HG03064 (cell line): ENCODE measurements at regions not wholly inside any gene's neighbourhood (a gene's known extent, or its start where the extent isn't known, plus 50 kb on each side); places are given as distances from the start of the nearest gene placed in this dataset.
A peak's percentile ranks its signal among the peaks of the same experiment; 100 is the strongest.
"Not testable (repeated sequence)": the region's sequence is repeated elsewhere in the genome, so short reads cannot be mapped to it uniquely, and the experiment has no call there.

Source experiments
- ATAC-seq: cut with Tn5 transposase; IDR thresholded peaks from one replicate; pipeline ENCODE4 v1.9.1; 2021; ENCODE audit warnings: low read depth; ENCODE audit not compliant: unreplicated experiment

DNA sequence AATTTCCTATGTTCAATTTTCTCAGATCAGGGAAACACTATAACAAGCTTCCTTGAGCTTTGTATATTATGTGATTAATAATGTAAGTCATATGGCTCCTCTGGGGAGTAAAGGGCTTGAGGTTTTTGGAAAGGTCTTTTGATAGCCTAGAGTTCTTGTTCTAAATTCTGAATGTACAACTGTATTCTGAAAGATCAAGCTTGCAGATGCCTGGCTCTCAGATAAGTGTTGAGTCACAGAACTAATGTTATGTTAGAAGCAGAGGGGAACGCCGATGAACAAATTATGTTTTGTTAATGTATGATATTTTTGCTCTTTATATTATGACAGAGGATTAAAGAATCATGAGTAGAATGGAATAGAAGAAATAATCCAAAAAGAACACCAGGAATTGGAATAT is 170.1 kb downstream of the RPRM start:
- ATAC-seq = no peak

- ATAC-seq = no peak
Observed at GRCh38 chr2:153307223-153307622, 171.3 kb downstream of the RPRM start.

DNA sequence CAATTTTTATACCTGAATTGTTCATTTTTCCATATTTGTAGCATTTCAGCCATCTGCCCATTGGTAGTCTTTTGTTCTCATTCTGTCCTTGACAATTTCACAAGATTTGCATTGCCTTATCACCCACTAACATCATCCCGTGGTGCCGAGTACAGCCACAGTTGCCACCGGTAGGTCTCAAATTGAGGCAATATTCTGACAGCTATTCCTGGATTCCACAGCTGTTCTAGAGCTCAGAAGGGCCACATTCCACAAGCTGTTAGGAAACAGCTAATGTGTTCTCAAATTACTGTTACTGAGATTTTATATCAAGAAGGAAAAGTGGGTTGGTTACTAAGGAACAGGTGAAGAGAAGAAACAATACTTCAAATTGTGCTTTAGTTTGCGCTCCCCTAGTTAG is 178.8 kb downstream of the RPRM start:
- no peak for ATAC-seq

DNA sequence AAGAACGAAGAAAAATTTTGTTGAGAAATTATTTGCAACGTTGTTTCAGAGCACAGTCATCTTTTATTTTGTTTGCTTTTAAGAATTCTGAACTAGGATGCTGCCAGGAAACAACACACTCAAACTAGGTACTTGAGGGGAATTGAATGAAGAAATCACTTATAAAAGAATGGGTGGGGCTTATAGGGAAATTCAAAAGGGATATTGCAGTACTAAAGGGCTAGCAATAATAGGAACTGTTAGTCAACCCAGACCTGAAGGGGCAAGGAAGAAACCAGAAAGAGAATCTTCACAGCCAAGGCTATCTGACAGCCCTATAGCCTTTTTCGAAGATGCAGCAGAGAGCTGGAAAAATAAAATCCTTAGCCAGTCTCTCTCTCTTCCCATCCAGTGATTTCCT is 179.3 kb downstream of the RPRM start:
- ATAC-seq = no peak

DNA sequence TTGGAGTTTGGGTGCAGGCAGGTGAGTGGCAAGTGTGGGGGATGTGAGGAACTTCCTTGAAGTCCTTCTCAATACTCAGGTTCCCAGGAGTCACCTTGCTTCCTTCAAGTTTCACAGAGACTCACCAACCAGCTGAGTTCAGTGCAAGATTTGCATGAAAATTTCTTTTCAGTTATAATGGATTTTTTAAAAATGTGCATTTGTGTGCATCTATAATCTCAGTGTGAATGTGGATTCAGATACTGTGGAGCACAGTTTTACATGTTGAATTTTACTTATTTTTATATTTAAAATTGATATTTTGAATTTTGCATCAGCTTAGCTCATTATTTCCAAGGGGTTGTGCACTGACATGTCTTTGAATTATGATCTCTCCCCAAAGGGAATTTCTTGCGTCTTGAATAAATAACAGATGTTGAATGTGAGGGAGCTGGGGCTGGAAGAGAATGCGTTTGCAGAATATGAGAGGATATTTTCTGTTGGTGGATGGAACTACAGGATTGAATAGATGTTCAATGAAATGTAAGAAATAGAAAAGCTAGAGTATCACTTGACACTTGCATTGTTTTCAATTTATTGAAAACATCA is 184.3 kb downstream of the RPRM start:
- ATAC-seq = no peak

GRCh38 chr2:153291718-153292117 is 186.8 kb downstream of the RPRM start:
- no peak for ATAC-seq

GRCh38 chr2:153287109-153287801 is 191.3 kb downstream of the RPRM start:
- no peak for ATAC-seq

DNA sequence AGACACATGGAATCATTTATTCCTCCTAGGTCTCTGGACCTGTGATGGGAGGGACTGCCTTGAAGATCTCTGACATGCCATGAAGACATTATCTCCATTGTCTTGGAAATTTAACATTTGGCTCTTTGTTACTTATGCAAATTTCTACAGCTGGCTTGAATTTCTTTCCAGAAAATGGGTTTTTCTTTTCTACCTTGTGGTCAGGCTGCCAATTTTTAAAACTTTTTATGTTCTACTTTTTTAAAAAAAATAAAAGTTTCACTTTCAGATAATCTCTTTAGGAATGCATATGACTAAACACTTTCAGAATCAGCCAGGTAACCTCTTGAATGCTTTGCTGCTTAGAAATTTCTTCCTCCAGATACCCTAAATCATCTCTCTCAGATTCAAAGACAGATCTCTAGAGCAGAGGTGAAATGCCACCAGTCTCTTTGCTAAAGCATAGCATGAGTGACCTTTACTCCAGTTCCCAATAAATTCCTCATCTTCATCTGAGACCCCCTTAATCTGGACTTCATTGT is 209.6 kb downstream of the RPRM start:
- ATAC-seq = no peak

DNA sequence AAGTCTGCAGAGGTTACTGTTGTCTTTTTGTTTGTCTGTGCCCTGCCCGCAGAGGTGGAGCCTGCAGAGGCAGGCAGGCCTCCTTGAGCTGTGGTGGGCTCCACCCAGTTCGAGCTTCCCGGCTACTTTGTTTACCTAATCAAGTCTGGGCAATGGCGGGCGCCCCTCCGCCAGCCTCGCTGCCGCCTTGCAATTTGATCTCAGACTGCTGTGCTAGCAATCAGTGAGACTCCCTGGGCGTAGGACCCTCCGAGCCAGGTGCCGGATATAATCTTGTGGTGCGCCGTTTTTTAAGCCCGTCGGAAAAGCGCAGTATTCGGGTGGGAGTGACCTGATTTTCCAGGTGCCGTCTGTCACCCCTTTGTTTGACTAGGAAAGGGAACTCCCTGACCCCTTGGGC is 221.7 kb downstream of the RPRM start:
- ATAC-seq = not testable (repeated sequence)

DNA sequence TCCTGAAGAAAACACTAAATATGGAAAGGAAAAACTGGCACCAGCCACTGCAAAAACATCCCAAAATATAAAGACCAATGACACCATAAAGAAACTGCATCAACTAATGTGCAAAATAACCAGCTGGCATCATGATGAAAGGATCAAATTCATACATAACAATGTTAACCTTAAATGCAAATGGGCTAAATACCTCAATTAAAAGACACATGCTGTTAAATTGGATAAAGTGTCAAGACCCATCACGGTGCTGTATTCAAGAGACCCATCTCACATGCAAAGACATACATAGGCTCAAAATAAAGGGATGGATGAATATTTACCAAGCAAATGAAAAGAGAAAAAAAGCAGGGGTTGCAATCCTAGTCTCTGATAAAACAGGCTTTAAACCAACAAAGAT is 231.9 kb downstream of the RPRM start:
- not testable (repeated sequence) for ATAC-seq

- ATAC-seq = peak; percentile 82
Observed at GRCh38 chr2:153235516-153235915, 243.0 kb downstream of the RPRM start.

GRCh38 chr2:153232464-153232863 is 246.1 kb downstream of the RPRM start:
- no peak for ATAC-seq

DNA sequence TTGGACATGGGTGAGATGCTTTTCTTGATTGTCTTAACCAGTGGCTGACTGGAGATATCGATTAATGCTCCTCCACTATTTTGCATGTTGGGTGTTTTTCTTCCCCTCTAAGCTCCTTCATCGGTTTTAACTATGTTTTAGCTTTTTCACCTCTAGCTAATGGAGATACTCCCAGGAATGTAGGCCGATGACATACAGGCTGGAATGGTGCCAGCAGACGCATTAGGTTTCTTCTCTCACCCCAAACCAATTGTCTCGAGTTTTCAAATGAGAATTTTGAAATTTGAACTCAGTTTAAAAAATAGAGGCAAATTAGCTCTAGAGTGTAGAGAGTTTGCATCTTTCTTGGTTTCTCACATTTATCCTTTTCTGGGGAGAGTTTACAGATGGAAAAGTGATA is 247.6 kb downstream of the RPRM start:
- ATAC-seq = no peak

DNA sequence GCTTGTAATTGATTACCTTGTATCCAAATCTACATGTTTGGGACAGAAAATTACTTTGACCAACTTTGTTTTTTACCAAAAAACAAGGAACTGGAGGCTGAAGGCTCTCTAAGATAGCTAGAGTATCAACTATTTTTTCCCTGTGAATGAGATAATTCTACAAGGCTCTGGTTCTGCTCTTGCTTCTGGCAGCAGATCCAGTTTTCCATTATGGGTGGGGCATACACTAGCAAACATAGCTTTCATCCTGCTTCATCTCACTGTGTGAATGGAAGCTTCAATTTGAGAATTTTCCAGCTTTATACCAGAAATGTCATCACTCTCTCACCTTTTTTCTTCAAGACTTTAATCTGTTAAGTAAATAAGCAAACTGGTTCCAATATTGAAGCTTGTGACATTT is 249.7 kb downstream of the RPRM start:
- no peak for ATAC-seq

DNA sequence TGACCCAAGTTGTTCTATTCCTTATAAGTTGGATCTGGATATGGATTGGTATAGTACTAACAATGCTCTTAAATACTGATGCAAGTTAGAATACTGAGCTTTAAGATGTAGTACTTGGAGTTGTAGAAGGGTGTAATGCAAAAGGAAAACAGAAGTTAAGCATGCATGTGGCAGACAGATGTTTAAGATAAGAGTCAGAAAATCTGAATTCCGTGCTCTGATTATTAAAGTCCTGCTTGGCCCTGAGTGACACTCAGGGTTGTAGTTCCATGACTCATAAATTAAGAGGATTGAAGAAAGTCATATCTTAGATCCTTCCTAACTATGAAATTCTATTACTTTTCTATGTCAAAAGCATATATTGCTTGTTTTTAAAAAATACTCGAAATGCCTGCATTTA is 250.6 kb downstream of the RPRM start:
- no peak for ATAC-seq

DNA sequence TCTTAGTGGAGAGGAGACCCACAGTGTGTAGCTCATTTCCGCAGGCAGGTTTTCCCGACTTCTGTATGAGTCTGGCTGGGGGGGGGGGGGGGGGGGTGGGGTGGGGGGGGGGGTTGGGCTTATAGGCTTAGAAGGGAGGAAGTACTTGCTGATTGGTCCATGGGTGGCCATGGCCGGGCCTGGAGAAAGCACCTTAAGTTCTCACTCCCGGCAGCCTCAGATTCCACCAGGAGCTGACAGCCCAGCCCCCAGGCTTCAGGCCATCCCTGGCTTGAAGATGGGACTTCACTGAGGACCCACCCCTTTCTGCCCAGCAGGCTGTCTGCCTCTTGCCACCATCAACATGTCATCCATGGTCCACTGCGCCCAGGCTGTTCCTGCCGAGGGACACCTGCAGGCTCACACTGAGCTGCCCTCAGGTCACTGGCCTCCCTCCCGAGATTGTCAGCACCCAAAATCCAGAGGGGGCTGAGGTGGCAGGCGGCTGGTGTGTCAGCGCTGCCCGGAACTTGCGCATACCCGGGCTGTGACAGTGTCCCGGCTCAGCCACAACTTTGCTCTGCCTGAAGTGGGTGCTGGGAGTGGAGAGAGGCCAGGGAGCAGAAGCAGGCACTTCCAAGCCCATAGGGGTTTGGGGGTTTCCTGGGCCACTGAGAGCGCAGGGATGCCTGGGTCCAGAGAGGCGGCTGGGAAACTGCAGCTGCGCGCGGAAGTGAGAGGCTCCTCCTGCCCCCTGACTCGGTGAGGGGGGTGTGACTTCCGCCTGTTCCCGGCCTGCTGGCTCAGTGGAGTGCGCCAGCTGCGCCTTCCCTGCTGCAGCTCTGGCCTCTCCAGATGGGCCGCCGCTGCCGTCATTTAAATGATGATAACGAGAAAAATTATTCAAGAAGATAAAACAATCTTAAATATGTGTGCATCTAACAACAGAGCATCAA is 256.1 kb downstream of the RPRM start:
- no peak for ATAC-seq

DNA sequence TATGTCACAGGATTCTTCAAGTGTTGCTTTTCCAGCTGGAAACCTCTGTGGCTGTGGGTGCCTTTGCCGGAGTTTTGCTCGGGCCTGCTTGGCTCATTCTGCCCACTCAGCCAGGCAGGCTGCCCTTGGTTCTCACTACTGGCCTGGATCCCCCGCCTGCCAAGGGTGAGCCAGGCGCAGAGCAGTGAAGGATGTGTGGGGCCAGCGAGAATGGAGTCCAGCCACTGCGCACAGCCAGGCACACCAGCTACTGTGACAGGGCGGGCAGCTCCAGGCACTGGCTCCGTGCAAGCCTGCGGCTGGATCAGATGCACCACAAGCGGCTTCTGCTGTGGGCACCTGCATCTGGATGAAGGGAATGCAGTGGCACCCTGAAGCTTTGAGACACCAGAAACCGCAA is 257.1 kb downstream of the RPRM start:
- no peak for ATAC-seq

DNA sequence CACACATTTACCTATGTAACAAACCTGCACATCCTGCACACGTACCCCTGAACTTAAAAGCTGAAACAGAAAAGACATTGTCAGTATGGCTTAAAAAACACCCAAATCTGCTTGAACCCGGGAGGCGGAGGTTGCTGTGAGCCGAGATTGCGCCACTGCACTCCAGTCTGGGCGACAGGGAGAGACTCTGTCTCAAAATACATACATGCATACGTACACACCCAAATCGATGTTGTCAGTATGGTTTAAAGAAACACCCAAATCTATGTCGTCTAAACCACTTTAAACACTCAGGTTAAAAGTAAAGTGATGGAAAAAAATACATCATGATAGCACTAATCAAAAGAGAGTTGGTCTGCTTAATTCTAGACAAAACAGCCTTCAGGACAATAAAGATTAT is 257.5 kb downstream of the RPRM start:
- no peak for ATAC-seq

DNA sequence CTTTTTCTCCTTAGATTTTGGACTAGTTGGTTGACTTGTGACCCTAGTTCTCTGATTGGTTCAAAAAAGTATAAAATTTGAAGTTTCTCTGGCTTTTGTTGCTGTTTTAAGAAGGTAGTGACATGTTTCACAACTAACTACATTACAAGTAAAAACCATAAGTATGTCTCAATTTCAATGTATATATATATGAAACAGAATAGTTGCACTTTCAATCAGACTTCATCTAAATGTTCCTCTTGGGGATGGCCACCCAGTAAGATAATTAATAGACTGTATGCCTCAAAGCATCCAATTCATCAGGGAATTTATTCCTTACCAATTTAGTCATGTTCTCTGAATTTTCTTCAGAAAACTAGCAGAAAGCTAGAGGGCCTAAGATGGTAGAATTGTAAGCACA is 259.7 kb downstream of the RPRM start:
- no peak for ATAC-seq

- no peak for ATAC-seq
Observed at GRCh38 chr2:153214337-153214736, 264.2 kb downstream of the RPRM start.

- no peak for ATAC-seq
Observed at GRCh38 chr2:153213022-153213421, 265.5 kb downstream of the RPRM start.
